ENCODE measurements at regions not wholly inside any gene's neighbourhood (a gene's known extent, or its start where the extent isn't known, plus 50 kb on each side); places are given as distances from the start of the nearest gene placed in this dataset.

DNA sequence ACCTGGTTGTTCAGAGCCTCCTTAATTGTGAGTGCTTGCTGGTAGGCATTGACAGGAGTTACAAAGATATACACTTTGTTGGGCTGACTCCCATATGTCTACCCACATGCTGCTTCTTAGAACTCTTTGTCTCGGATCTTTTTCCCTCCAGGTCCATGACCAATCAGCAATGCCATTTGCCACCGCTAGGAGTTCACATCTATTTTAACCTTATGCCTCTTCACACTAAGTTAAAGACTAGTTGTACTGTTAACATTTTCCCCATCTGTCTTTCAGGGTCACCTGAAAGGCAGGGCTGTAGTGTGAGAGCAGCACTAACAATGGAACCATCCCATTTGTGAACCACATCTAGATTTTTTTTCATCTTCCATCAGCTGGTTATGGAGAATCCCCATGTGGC is 226.7 kb upstream of the NPY start:
- TF ChIP-seq CTCF (conservative IDR thresholded peaks at IDR 0.05; ENCODE audit: low read depth), result no peak

DNA sequence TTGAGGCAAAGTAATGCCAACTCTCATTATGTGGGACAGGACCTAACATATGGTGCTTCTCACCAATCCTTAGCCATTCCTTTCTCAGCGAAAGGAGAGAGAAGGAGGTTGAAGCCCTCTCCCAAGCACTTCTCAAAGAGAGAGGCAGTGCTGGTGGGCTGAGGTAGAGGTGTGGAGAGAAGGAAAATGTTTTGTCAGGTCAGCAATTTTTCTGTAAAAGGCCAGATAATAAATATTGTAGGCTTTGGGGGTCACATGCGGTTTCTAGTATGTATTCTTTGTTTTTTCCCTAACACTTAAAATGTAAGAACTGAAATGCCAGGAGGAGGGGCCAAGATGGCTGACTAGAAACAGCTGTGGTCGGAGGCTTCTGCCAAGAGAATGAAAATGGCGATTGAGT is 225.0 kb upstream of the NPY start:
- ChIA-PET POLR2A (ENCODE audit: low non-redundant PET) (no interaction called here), CTCF (no interaction called here)
- H3K27ac ChIP-seq, result no peak overlapping the region
- TF ChIP-seq CTCF (conservative IDR thresholded peaks at IDR 0.05; ENCODE audit: low read depth), result no peak
- no peak for DNase-seq (ENCODE audit: low spot score)

More for the DNA sequence above, 226.7 kb upstream of the NPY start:
- ChIA-PET CTCF (no interaction called here), POLR2A (ENCODE audit: low non-redundant PET) (no interaction called here)
- no peak overlapping the region for H3K27ac ChIP-seq
- DNase-seq (ENCODE audit: low spot score), result no peak

- CTCF ChIA-PET, result no interaction called here
- POLR2A ChIA-PET (ENCODE audit: low non-redundant PET), result no interaction called here
Measured at GRCh38 chr7:24059775-24060174, 224.2 kb upstream of the NPY start.

DNA sequence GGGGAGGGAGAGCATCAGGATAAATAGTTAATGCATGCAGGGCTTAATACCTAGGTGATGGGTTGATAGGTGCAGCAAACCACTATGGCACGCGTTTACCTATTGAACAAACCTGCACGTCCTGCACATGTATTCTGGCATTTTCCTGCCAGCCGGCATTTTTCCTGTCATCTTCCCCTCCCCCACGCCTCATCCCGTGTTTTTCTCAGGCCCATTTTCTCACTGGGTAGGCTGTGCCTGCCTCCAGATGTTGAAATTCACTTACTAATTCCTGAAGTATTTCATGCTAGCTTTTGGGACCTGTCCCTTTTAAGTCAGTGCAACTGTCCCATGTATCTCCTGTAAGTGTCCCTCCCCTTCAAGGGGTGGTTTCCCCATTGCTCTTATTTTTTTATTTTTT is 220.3 kb upstream of the NPY start:
- ChIA-PET POLR2A (ENCODE audit: low non-redundant PET) (no interaction called here), CTCF (no interaction called here)
- no peak for TF ChIP-seq CTCF (conservative IDR thresholded peaks at IDR 0.05; ENCODE audit: low read depth)
- H3K27ac ChIP-seq, result no peak overlapping the region
- DNase-seq (ENCODE audit: low spot score), result no peak

More at GRCh38 chr7:24059775-24060174, 224.2 kb upstream of the NPY start:
- no peak overlapping the region for H3K27ac ChIP-seq
- no peak for DNase-seq (ENCODE audit: low spot score)
- TF ChIP-seq CTCF (conservative IDR thresholded peaks at IDR 0.05; ENCODE audit: low read depth), result no peak

DNA sequence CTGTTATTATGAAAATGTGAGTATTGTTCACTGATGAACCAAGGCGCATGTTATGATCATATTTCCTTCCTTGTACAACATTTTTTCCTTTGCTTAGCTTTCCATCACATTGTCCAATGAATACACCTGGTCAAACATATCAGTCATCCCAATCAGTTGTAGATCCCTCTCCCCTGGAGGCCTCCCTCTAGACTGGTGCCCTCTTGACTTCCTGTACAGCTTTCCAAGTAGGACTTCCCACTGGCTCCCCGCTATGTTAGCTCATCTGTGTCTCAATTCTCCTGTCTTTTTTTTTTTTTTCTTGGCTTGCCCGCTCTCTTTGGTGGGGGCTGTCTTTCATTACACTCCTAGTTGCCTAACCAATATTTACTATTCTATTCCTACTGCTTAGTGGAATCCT is 214.2 kb upstream of the NPY start:
- CTCF ChIA-PET, result interaction anchor here (0.6 kb wide), 1 partner anchor 825 kb away, joined by 3 read pairs; no protein-coding TSS in a partner anchor

DNA sequence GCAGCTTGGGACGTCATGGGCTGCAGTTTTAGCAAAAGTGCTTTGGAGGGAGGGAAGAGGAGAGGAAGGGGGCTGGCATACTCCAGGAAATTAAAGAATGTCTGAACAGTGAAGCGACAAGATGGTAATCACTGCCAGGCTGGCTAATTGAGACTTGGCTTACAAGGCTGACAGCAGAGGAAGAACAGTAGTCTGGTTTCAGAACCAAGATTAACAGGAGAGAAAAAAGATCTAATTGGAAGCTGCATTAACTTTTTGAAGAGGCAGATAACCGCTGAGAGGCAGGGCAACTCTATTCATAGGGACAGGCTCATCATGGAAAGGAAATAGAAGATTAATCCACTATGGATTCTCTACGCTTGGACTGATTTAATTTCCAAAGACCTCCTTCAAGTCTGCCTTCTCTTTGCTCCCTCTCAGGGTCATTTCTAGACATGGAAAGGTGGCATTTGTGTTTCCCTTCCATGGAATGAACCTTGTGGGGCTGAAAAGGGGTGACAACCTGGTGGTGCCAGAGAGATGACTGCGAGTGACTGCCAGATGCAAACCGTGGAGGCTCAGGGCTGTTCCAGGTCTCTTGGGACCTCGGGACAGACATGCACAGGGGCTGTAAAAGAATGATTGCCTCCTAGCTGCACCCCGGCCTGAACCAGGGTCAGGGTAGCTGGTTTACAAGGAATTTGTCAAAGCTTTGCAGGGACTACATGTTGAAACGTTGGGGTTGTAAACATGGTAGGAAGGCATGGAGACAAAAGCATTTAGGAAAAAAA is 210.2 kb upstream of the NPY start:
- no peak for TF ChIP-seq CTCF (conservative IDR thresholded peaks at IDR 0.05; ENCODE audit: low read depth)
- DNase-seq (ENCODE audit: low spot score), result no peak
- ChIA-PET POLR2A (ENCODE audit: low non-redundant PET) (no interaction called here), CTCF (no interaction called here)
- H3K27ac ChIP-seq, result no peak overlapping the region

More for the DNA sequence above, 214.2 kb upstream of the NPY start:
- no peak overlapping the region for H3K27ac ChIP-seq
- TF ChIP-seq CTCF (conservative IDR thresholded peaks at IDR 0.05; ENCODE audit: low read depth), result no peak
- POLR2A ChIA-PET (ENCODE audit: low non-redundant PET), result no interaction called here
- DNase-seq (ENCODE audit: low spot score), result no peak
